ENCODE measurements at regions not wholly inside any gene's neighbourhood (a gene's known extent, or its start where the extent isn't known, plus 50 kb on each side); places are given as distances from the start of the nearest gene placed in this dataset.
"Not testable (repeated sequence)": the region's sequence is repeated elsewhere in the genome, so short reads cannot be mapped to it uniquely, and the experiment has no call there.

DNA sequence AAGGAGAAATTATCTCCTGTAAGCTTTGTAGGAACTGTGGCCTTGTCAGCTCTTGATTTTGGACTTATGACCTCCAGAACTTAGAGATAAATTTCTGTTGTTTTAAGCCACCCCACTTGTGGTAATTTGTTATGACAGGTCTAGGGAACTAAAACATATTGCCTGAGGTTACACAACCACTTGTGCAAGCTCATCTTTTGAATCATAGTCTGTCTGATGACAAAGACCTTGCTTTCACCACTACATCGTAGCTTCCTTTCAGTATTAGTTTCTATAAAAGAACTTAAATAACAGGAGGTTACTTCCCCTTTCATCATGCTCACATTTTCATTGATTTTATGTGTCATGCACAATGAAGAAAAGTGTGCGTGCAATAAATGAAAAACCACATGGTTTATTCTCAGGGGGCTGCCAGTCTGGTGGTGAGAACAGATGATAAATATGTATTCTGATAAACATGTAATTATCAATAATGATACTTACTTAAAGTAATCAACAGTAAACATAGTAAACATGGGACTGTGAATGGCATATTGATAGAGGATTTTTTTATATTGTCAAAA, 690.0 kb upstream of the HS3ST1 start:
- DNase-seq, result no peak

DNA sequence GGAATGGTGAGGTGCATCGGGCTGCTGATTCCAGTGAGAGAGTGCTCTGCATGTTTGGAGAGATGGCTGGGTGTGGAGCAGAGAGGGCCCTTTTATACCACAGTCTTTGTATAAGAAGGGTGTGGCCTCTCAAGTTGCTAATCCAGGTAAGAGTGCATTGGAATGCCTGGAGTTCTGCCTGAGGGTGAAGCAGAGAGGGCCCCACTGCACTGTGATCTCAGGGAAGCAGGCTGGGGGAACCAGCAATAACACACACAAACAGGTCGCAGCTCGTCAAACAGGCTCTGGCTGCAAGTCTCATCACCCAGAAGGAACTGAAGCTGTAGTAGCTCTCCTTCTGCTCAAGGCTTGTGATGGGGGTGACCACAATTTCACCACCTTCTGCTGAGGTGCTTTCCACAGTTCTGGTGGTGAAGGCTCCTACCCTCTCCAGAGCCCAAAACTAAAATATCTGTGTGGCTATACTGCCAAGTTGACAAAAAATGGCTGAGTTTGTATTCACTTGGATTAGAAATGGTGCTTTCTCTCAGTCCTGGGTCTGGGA, 687.4 kb upstream of the HS3ST1 start:
- no peak for DNase-seq

DNA sequence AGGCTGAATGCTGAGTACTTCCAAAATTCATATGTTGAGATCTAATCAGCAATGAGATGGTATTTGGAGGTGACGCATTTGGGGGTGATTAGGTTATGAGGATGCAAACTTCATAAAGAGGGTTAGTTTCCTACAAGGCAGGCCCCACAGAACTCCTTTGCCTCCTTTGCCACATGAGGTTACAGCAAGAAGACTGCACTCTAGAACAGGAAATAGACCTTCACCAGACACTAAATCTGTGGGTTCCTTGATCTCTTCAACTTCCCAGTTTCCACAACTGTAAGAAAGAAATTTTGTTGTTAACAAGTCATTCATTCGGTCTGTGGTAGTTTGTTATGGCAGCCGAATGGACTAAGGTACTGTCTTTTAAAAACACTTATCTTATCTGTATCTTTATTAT, 681.9 kb upstream of the HS3ST1 start:
- no peak for DNase-seq

DNA sequence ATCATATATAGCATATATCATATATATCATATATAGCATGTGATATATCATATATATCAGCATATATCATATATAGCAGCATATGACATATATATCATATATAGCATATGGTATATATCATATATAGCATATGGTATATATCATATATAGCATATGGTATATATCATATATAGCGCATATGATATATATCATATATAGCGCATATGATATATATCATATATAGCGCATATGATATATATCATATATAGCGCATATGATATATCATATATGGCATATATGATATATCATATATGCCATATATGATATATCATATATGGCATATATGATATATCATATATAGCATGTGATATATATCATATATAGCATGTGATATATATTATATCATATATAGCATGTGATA, 680.4 kb upstream of the HS3ST1 start:
- DNase-seq, result not testable (repeated sequence)

DNA sequence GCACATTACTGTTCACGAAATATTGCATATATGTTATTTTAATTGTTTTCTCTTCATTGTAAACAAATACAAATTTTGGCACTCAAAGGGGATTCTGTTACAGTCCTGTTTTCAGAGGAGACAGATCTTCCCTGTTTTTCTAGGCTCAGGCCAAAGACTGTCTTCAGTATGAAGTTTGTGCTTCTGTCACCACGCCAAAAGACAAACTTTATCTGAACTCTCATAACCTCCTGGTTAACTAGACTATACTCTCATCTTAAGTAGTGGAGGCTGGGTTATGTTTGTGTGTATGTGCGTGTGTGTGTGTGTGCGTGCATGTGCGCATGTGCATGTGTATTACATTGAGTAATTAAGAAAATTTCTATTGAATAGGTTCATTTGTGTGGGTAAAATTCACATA, 676.8 kb upstream of the HS3ST1 start:
- DNase-seq, result no peak

DNA sequence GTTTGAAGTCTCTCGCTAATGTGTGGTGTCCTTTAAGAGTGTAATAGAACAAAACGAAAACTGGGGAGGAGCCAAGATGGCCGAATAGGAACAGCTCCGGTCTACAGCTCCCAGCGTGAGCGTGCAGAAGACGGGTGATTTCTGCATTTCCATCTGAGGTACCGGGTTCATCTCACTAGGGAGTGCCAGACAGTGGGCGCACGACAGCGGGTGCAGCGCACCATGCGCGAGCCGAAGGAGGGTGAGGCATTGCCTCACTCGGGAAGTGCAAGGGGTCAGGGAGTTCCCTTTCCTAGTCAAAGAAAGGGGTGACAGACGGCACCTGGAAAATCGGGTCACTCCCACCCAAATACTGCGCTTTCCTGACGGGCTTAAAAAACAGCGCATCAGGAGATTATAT, 661.2 kb upstream of the HS3ST1 start:
- not testable (repeated sequence) for DNase-seq

DNA sequence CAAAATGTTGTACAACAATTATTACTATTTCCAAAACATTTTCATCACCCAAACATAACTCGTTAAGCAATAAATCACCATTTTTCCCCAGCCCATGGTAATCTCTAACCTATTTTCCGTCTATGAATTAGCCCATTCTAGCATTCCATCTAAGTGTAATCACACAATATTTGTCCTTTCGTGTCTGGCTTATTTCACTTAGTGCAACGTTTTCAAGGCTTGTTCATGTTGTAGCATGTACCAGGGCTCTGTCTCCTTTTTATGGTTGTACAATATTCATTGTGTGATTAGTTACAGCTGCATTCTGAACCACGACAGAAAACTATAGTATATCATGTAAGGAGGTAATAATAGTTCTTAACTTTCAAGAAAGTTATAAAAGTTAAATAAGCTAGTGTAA, 656.0 kb upstream of the HS3ST1 start:
- DNase-seq, result no peak

DNA sequence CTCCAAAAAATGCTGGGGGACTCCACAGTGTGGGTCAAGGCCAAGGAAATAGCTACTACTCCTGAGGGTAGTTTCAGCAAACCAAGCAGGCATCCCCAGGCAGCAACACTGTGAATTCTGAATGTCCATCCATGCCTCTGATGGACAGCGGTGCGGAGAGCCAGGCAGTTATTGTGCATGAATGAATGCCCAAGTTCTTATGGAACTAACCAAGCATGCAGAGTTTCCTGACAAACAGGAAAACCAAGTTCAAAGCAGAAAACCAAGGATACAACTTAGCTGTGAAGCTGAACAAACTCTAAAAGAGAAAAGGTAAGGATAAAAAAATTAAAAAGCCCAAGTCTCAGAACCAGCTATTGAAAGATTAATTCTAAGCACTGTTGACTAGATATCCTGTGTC, 642.6 kb upstream of the HS3ST1 start:
- DNase-seq, result no peak

DNA sequence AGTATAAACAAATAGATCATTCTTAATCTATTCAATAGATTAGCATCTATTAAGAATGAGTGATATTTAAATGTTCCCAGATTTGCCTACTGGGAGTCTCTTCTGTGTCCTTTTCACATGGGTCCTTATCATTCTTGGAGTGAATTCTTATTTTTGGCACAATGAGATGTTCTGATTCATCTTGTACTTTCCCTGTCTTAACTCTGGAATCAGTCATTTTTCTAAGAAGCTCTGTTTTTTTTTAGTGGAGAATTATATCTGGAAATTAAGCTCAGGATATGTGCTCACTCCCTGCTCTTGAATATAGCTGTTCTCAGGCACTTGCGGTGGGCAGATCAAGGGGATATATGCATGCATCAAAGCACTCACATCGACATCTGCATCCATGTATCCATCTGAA, 625.3 kb upstream of the HS3ST1 start:
- DNase-seq, result no peak

DNA sequence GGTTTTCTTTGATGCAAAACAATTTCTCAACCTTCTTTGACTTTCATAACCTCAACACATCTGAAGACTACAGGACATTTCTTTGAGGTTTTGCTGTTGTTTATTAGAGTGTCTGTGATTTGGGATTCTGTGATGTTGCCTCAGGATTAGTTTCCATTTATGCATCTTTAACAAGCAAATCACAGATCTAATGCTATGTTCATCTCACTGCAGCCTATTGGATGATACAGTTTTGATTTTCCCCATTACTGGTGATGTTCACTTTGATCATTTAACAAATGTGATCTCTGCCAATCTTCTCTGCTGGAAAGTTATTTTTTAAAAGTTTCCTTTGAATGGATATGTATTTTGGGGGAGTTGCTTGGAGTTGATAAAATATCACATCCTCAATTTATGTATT, 624.9 kb upstream of the HS3ST1 start:
- no peak for DNase-seq

DNA sequence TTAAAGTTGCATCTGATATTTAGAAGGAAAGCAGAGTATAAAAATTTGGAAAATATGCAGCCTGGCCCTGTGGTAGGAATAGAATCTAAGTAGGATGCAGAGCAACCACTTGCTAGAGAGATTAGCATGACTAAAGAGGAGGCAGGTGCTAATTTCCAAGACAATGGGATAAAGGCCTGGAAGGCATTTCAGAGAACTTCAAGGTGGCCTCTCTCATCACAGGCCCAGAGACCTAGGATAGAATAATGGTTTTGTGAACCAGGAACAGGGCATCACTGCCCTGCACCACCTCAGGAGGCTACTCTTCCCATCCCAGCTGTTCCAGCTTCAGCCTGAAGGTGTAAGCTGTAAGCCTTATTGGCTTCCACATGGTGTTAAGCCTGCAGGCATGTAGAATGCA, 621.7 kb upstream of the HS3ST1 start:
- DNase-seq, result no peak

DNA sequence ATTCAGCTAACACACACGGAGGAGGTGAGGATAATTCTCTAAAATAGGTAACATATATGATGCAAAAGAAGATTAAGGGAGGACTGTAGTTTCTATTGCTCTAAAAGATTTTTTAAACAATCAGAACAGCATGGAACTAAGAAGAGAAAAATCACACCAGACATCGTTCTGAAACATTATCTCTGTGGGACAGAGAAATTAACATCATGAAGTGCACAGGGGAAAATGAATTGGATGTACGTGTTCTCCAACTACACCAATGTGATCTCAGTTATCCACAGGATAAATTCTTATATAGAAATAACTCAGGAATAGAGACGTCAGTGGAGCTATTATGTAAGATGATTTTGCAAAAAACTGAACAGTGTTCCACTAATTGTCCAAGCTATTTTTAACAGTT, 614.1 kb upstream of the HS3ST1 start:
- DNase-seq, result no peak

DNA sequence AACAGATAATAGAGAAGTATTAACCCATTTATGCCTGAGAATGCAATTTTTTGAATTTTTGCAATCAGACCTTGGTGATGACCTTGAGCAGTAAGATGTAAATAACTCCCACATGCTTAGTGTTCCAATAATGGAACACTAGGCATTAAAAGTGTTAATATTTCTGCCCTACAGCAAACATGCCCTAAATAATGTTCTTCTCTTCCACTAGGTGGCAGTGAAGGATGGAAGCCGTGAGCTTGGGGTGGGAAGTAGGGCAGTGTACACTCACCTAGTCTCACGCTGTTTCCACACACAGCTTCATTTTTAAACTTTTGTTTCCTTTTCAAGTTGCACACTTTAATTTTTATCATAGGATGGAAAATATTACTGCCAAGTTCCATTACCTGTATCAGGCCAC, 613.1 kb upstream of the HS3ST1 start:
- no peak for DNase-seq

DNA sequence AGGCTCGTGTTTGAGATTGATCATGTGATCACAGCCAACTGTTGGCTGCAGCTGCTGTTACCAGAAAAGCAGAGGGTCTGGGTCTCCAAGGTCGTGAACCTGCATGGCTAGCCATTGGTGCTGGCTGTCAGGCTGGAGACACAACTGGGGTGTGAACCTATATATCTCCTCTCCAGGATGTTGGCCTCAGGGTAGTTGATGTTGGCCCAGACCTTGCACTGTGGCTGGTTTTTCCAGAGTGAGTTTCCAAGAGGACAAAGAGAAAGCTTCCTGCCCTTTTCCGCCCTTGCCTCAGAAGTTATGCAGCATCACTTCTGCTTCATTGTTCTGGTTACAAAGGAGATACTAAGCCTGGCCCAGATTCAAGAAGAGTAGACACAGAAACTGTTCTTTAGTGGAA, 607.8 kb upstream of the HS3ST1 start:
- no peak for DNase-seq

DNA sequence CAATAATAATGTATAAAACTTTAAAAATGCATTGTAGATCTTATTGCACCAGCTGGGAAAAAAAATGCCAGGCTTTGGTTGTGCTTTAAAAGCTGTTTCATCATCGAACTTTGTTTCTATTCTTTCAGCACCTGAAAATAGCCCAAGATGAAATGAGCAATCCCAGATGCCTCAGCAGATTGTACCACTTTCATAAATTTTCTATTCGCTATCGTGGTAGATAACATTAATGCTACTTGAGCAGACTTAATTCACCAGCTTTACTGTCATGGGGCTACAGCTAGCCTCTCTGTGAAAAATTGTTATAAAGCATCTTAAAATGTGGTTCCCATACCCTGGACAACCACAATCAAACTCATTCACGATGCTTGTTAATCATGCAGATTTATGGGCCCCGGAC, 599.6 kb upstream of the HS3ST1 start:
- DNase-seq, result no peak

DNA sequence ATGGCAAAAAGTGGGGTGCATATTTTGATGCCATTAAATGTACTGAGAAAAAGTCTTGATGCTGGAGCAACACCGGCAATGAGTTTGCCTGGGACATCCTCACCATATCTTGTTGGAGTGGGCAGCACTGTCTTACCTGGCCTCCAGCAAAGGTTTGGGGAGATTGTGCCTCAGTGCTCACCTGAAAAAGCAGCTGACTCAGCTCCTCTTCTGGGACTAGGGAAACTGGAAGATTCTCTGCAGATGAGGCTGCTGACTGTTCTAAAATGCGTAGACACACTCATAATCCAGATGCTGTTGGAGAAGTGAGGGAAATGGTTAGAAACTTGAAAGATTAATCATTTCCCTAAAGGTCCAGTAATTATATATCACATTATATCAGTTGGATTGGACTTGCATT, 593.7 kb upstream of the HS3ST1 start:
- DNase-seq, result no peak

DNA sequence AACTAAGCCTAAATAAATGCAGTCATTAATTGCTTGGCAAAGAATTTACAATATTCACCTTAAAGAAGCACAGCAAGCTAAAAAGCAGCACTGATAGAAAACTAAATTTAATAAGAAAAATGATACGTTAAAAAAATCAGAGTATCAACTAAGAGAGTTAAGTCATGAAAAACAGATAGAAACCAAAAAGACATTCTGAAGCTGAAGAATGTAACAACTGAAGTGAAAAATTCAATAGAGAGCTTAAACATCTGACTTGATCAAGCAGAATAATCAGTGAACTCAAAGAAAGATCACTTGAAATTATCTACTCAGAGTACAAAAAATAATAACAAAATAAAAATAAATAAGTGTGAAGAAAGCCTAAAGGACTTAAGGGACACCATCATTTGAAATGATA, 588.0 kb upstream of the HS3ST1 start:
- no peak for DNase-seq

DNA sequence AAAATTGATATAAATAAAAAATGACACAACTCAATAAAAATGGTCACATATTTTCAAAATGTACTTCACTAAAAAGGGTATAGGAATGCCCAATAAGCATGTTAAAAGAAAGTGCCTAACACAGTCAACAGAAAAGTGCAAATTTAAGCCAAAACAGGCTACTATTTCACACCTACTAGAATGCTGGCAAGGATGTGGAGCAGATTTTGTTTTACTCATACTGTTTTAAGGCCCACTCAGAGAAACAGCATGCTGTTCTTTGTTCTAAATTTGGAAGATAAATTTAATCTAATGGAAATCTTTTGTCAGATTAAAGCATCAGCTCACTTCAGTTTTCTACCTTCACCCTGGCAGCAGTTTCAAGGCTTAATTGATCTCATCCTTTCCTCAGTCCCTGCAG, 576.8 kb upstream of the HS3ST1 start:
- DNase-seq, result no peak

DNA sequence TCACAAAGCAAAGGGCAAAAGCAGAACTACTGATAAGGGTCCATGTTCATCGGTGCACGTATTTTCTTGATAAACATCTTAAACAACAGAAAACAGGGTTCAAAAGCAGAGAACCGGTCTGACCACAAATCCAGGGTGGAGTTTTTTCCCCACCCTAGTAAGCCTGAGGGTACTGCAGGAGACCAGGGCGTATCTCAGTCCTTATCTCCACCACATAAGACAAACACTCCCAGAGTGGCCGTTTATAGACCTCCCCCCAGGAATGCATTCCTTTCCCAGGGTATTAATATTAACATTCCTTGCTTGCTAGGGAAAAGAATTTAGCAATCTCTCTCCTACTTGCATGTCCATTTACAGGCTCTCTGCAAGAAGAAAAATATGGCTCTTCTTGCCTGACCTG, 567.9 kb upstream of the HS3ST1 start:
- DNase-seq, result not testable (repeated sequence)

DNA sequence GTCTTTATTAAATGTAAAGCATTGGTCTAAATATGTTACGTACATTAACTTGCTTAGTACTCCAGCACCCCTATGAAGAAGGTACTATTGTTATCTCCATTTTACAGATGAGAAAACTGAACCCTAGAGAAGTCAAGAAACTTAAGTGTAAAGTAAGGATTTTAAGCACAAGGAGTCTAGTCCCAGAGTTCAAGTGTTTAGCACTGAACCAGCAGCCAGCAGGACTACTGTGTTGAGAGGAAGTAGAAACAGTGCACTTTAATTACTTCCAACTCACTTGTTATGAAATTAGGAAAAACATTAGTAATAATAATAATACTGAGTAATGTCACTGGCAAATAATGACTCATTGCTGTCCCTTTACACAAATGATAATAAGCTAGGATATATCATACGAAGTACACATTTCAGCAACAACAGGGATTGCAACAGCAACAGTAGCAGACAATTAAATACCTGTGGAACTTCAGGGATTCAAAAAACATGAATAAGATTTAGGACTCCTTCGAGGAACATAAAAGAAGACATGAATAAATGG, 548.1 kb upstream of the HS3ST1 start:
- no peak for DNase-seq

DNA sequence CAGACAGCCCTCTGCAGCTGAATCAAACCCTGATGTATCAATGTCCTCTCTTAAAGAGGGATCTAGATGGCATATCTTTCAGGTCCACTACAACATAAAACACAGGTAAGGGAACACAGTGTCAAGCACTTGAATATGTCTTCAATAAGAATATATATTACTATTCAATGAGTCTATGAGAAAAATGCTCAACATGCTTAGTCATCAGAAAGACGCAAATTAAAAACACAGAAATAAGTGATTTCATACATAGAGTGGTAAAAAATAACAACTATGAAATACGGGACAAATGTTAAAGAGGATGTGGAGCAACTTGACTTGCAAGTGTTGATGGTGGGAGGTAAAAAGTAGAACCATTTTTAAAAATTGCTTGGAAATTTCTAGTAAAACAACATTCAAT, 544.6 kb upstream of the HS3ST1 start:
- DNase-seq, result no peak

DNA sequence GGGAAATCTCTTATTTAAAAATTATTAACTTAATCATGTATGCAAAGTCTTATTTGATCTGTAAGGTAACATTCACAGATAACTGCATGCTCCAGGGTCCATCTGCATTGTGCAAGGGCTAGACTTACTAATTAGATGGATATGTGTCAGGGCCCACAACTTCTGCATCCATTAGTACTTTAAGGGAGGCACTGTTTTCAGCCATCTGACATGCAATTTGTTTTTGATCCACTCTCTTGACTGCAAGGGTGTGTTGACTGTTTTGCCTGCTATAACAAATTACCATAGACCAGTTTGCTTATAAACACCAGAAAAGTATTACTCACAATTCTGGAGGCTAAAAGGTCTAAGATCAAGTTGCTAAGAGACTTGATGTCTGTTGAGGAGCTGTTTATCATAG, 542.1 kb upstream of the HS3ST1 start:
- DNase-seq, result no peak

DNA sequence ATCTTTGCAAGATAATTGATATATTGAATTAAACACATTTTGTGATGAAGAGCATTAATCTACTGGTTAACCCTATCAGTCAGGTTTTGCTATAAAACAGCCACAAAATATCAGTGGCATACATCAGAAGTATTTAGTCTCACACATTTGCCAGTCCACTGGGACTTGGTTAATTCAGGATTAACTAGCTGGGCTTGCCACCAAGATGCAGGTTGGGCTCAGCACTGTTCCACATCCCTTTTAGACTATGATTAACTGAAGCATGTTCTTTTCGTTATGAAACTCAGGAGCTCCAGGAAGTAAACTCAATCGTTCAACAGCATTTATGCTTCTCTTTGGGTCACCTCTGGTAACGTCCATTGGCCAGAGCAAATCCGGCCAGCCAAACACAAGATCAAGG, 538.1 kb upstream of the HS3ST1 start:
- DNase-seq, result no peak

DNA sequence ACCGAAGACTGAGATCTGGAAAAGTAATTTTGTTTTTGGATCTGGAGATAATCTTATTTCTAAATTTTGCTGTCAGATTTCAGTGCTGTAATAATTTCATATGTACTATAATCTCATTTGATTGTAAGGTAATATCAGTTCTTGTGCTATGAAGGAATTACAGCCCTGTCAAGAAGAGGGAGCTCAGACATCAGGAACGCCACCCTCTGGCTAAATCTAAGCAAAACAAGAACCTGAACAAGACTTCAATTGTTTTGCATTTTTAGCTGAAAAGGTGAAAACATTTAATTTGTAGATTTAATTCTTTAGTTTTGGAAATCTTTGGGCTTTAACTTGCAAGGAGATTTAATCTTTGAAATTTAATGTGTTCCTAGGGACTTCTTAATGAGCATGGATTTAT, 525.4 kb upstream of the HS3ST1 start:
- peak in 6 of 51 donors; percentile 0 to 5 (median 1) for DNase-seq

All from hypothalamus (tissue), 51 donors.